Activated CD4-positive, alpha-beta T cell treated with anti-CD3 and anti-CD28 coated beads for 36 hours (primary cell): ENCODE measurements at regions not wholly inside any gene's neighbourhood (a gene's known extent, or its start where the extent isn't known, plus 50 kb on each side); places are given as distances from the start of the nearest gene placed in this dataset.

Experiments used
- ATAC-seq: fragments of 200-7000 bp; cut with Tn5 transposase; one replicate; pipeline ENCODE4 v1.10.0; 2021; ENCODE audit warnings: mild to moderate bottlenecking, moderate library complexity
- CTCF ChIA-PET: fragments of 350-600 bp; sonication (Branson Sonifier 250); formaldehyde crosslinking; loops from one replicate; lab custom pipeline; 2021; ENCODE audit warnings: antibody characterized with exemption; lab: Charles Lee
- POLR2A ChIA-PET: fragments of 350-600 bp; sonication (Branson Sonifier 250); formaldehyde crosslinking; loops from one replicate; lab custom pipeline; 2021; ENCODE audit warnings: antibody characterized with exemption, inconsistent platforms; lab: Charles Lee
- DNase-seq: peaks from one replicate; pipeline ENCODE4 v3.0.0-alpha.2; 2020
- H3K27ac Mint-ChIP-seq: one replicate; pipeline ENCODE4 v1.8.0; 2021; ENCODE audit warnings: mixed read lengths
- H3K27me3 Mint-ChIP-seq: one replicate; pipeline ENCODE4 v1.8.0; 2021; ENCODE audit warnings: mixed read lengths
- H3K36me3 Mint-ChIP-seq: one replicate; pipeline ENCODE4 v1.8.0; 2021; ENCODE audit warnings: low read depth, mixed read lengths
- H3K4me1 Mint-ChIP-seq: one replicate; pipeline ENCODE4 v1.8.0; 2021; ENCODE audit warnings: mixed read lengths
- H3K4me3 Mint-ChIP-seq: one replicate; pipeline ENCODE4 v1.8.0; 2021; ENCODE audit warnings: mild to moderate bottlenecking, moderate library complexity, mixed read lengths
- H3K9me3 Mint-ChIP-seq: one replicate; pipeline ENCODE4 v1.8.0; 2021; ENCODE audit warnings: low read depth, mixed read lengths
- intact Hi-C, 2 experiments: fragments of 100-400 bp; cut with DNase I in 1 of 2; cut with micrococcal nuclease in 1 of 2; formaldehyde crosslinking; loops; one replicate each; pipeline versions ENCODE4 v1.14.2 to v1.15.1; 2022 to 2024; cut with DNase I, micrococcal nuclease

GRCh38 chr16:73265124-73265837, 217.4 kb upstream of the ZFHX3 start:
- no peaks in the 10 kb centered on the region for H3K27me3 Mint-ChIP-seq
- H3K9me3 Mint-ChIP-seq, result peaks cover 3% of the 10 kb centered on the region
- H3K4me3 Mint-ChIP-seq, result no peak overlapping the region
- no peak for ATAC-seq
- no peaks in the 10 kb centered on the region for H3K4me1 Mint-ChIP-seq
- no peak for DNase-seq
- POLR2A ChIA-PET, result no interaction called here
- intact Hi-C loops, result no loop called here
- H3K27ac Mint-ChIP-seq, result no peak overlapping the region
- H3K36me3 Mint-ChIP-seq, result no peaks in the 10 kb centered on the region
- CTCF ChIA-PET, result no interaction called here

GRCh38 chr16:73262931-73263330, 215.0 kb upstream of the ZFHX3 start:
- intact Hi-C loops, result no loop called here
- H3K36me3 Mint-ChIP-seq, result no peaks in the 10 kb centered on the region
- DNase-seq, result no peak
- no peaks in the 10 kb centered on the region for H3K4me1 Mint-ChIP-seq
- CTCF ChIA-PET, result interaction anchor here (0.6 kb wide), 1 partner anchor 414 kb away, joined by 3 read pairs; no protein-coding TSS in a partner anchor
- H3K9me3 Mint-ChIP-seq, result peaks cover 3% of the 10 kb centered on the region
- no peaks in the 10 kb centered on the region for H3K27me3 Mint-ChIP-seq
- POLR2A ChIA-PET, result no interaction called here
- ATAC-seq, result no peak
- no peak overlapping the region for H3K27ac Mint-ChIP-seq
- no peak overlapping the region for H3K4me3 Mint-ChIP-seq

DNA sequence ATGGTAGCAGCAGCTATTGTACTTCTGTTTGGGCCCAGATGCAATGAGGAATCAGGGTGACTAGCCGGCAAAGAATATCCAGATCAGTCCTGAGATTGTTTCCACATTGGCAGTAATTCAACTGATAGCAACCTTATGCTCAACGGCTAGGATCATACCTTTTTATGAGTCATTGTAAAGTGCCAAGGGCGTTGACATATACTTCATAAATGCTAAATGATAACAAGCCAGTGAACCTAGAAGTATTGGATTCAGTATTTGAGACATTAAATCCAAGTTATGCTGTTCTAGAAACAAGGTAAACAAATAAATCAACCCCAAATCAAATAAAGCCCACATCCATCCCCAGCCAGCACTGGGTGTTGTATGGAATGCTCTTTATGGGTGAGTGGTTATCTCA, 207.1 kb upstream of the ZFHX3 start:
- Mint-ChIP-seq H3K4me3 (no peak overlapping the region), H3K27ac (no peak overlapping the region), H3K27me3 (no peaks in the 10 kb centered on the region), H3K4me1 (no peaks in the 10 kb centered on the region), H3K36me3 (no peaks in the 10 kb centered on the region), H3K9me3 (peaks cover under 1% of the 10 kb centered on the region)
- ChIA-PET CTCF (no interaction called here), POLR2A (no interaction called here)
- DNase-seq (no peak), ATAC-seq (no peak)
- intact Hi-C loops, result no loop called here

- Mint-ChIP-seq H3K27me3 (peaks cover 3% of the 10 kb centered on the region), H3K4me1 (no peaks in the 10 kb centered on the region), H3K4me3 (no peak overlapping the region), H3K27ac (no peak overlapping the region), H3K9me3 (peaks cover 5% of the 10 kb centered on the region), H3K36me3 (no peaks in the 10 kb centered on the region)
- POLR2A ChIA-PET, result no interaction called here
- ATAC-seq, result no peak
- intact Hi-C loops, result no loop called here
- DNase-seq, result no peak
- CTCF ChIA-PET, result no interaction called here
Observed at GRCh38 chr16:73253922-73254480, 206.1 kb upstream of the ZFHX3 start.

- intact Hi-C loops, result no loop called here
- peaks cover 3% of the 10 kb centered on the region for H3K27me3 Mint-ChIP-seq
- POLR2A ChIA-PET, result no interaction called here
- no peak for DNase-seq
- H3K36me3 Mint-ChIP-seq, result no peaks in the 10 kb centered on the region
- H3K27ac Mint-ChIP-seq, result no peak overlapping the region
- CTCF ChIA-PET, result no interaction called here
- ATAC-seq, result no peak
- H3K4me3 Mint-ChIP-seq, result no peak overlapping the region
- H3K9me3 Mint-ChIP-seq, result peaks cover 5% of the 10 kb centered on the region
- no peaks in the 10 kb centered on the region for H3K4me1 Mint-ChIP-seq
Observed at GRCh38 chr16:73252446-73252845, 204.5 kb upstream of the ZFHX3 start.

DNA sequence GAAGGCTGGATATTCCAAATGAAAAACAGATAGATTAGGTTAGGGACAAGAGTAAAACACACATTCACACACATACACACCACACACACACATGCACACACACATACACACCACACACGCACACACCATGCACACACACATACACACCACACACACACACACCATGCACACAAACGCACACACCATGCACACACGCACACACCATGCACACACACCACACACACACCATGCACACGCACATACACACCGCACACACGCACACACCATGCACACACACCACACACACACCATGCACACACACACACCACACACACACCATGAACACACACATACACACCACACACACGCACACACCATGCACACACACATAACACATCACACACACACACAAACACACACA, 203.7 kb upstream of the ZFHX3 start:
- intact Hi-C loops, result no loop called here
- Mint-ChIP-seq H3K36me3 (no peaks in the 10 kb centered on the region), H3K27me3 (peaks cover 3% of the 10 kb centered on the region), H3K27ac (no peak overlapping the region), H3K9me3 (peaks cover 5% of the 10 kb centered on the region), H3K4me3 (no peak overlapping the region), H3K4me1 (no peaks in the 10 kb centered on the region)
- ATAC-seq (no peak), DNase-seq (no peak)
- POLR2A ChIA-PET, result no interaction called here
- CTCF ChIA-PET, result no interaction called here

- Mint-ChIP-seq H3K9me3 (peaks cover 5% of the 10 kb centered on the region), H3K36me3 (no peaks in the 10 kb centered on the region), H3K27me3 (peaks cover 3% of the 10 kb centered on the region), H3K4me3 (no peak overlapping the region), H3K27ac (no peak overlapping the region), H3K4me1 (no peaks in the 10 kb centered on the region)
- ATAC-seq (no peak), DNase-seq (no peak)
- ChIA-PET CTCF (no interaction called here), POLR2A (no interaction called here)
- intact Hi-C loops, result no loop called here
Observed at GRCh38 chr16:73248316-73248715, 200.4 kb upstream of the ZFHX3 start.

DNA sequence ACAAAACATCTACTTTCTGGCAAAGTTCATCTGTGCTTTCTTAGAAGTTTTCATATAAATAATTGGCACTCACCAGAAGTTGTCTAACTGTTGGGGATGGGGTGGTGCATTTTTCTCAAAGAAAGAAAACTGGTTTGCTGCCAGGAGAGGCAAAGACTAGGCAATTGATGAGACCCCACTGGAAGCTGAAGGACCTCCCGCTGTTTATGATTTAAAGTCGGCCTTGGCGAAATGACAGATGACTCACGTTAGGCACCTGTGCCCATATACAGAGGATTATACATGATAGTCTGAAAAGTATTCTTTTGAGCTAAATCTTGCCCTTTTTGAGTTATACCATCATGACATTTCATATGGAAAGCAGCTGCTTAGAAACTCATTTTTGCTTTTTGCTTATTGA, 193.0 kb upstream of the ZFHX3 start:
- Mint-ChIP-seq H3K27ac (no peak overlapping the region), H3K27me3 (peaks cover 3% of the 10 kb centered on the region), H3K4me3 (no peak overlapping the region), H3K4me1 (no peaks in the 10 kb centered on the region), H3K36me3 (no peaks in the 10 kb centered on the region), H3K9me3 (peaks cover 2% of the 10 kb centered on the region)
- DNase-seq (no peak), ATAC-seq (no peak)
- POLR2A ChIA-PET, result no interaction called here
- intact Hi-C loops, result no loop called here
- CTCF ChIA-PET, result interaction anchor here (0.7 kb wide), 1 partner anchor 249 kb away, joined by 3 read pairs; no protein-coding TSS in a partner anchor

GRCh38 chr16:73237601-73238000, 189.7 kb upstream of the ZFHX3 start:
- DNase-seq (no peak), ATAC-seq (no peak)
- no peaks in the 10 kb centered on the region for H3K4me1 Mint-ChIP-seq
- H3K27me3 Mint-ChIP-seq, result peaks cover 3% of the 10 kb centered on the region
- intact Hi-C loops, result no loop called here
- ChIA-PET CTCF (no interaction called here), POLR2A (no interaction called here)
- no peak overlapping the region for H3K4me3 Mint-ChIP-seq
- no peak overlapping the region for H3K27ac Mint-ChIP-seq
- no peaks in the 10 kb centered on the region for H3K36me3 Mint-ChIP-seq
- H3K9me3 Mint-ChIP-seq, result peaks cover 2% of the 10 kb centered on the region

DNA sequence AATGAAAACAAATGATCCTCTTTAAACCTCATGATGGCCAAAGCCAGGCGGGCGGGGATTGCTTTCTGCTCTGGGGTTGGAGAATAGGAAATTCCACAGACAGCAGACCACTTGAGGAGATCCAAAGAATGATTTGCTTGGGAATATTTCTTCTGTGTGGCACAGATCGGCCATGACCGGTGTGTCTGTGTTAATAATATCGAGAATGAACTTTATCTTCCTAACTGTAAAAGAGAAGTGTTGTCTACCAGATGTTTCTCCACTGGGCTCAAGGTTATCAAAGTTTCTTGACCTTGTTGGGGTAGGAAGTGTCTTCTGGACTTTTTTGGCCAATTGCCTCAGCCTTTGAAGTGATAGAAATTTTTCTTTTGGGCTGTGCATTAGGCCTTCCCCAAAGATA, 186.6 kb upstream of the ZFHX3 start:
- no peaks in the 10 kb centered on the region for H3K9me3 Mint-ChIP-seq
- H3K27me3 Mint-ChIP-seq, result peaks cover 3% of the 10 kb centered on the region
- no peak for DNase-seq
- no peaks in the 10 kb centered on the region for H3K36me3 Mint-ChIP-seq
- ATAC-seq, result no peak
- intact Hi-C loops, result no loop called here
- no peaks in the 10 kb centered on the region for H3K4me1 Mint-ChIP-seq
- CTCF ChIA-PET, result interaction anchor here (0.7 kb wide), 2 partner anchors 114 to 398 kb away, joined by 3 read pairs; no protein-coding TSS in a partner anchor
- POLR2A ChIA-PET, result no interaction called here
- H3K27ac Mint-ChIP-seq, result no peak overlapping the region
- H3K4me3 Mint-ChIP-seq, result no peak overlapping the region

GRCh38 chr16:73233846-73234424, 186.0 kb upstream of the ZFHX3 start:
- H3K36me3 Mint-ChIP-seq, result no peaks in the 10 kb centered on the region
- intact Hi-C loops, result no loop called here
- ATAC-seq (no peak), DNase-seq (no peak)
- no peak overlapping the region for H3K27ac Mint-ChIP-seq
- CTCF ChIA-PET, result interaction anchor here (0.7 kb wide), 1 partner anchor 397 kb away, joined by 3 read pairs; no protein-coding TSS in a partner anchor
- POLR2A ChIA-PET, result no interaction called here
- H3K4me3 Mint-ChIP-seq, result no peak overlapping the region
- H3K9me3 Mint-ChIP-seq, result no peaks in the 10 kb centered on the region
- no peaks in the 10 kb centered on the region for H3K4me1 Mint-ChIP-seq
- peaks cover 3% of the 10 kb centered on the region for H3K27me3 Mint-ChIP-seq

- CTCF ChIA-PET, result no interaction called here
- intact Hi-C loops, result no loop called here
Observed at GRCh38 chr16:73233329-73233765, 185.4 kb upstream of the ZFHX3 start.

More at GRCh38 chr16:73233329-73233765, 185.4 kb upstream of the ZFHX3 start:
- Mint-ChIP-seq H3K27me3 (no peaks in the 10 kb centered on the region), H3K36me3 (no peaks in the 10 kb centered on the region), H3K27ac (no peak overlapping the region), H3K4me1 (no peaks in the 10 kb centered on the region), H3K9me3 (no peaks in the 10 kb centered on the region), H3K4me3 (no peak overlapping the region)
- DNase-seq, result no peak
- ATAC-seq, result no peak
- POLR2A ChIA-PET, result no interaction called here
